Activated T-cell treated with anti-CD3 and anti-CD28 coated beads, Interleukin-2, amount 50 U/mL, for 4 hours (primary cell): ENCODE measurements at regions not wholly inside any gene's neighbourhood (a gene's known extent, or its start where the extent isn't known, plus 50 kb on each side); places are given as distances from the start of the nearest gene placed in this dataset.
"Not testable (repeated sequence)": the region's sequence is repeated elsewhere in the genome, so short reads cannot be mapped to it uniquely, and the experiment has no call there.

Experiments used
- ATAC-seq, 2 donors: fragments of 200-7000 bp; cut with Tn5 transposase; one replicate each; pipeline ENCODE4 v1.10.0; 2021
- DNase-seq: peaks from one replicate; pipeline ENCODE4 v3.0.0-alpha.2; 2020
- H3K27me3 Mint-ChIP-seq: one replicate; pipeline ENCODE4 v1.8.0; 2021; ENCODE audit warnings: low read depth, mixed read lengths
- H3K36me3 Mint-ChIP-seq: one replicate; pipeline ENCODE4 v1.8.0; 2022; ENCODE audit warnings: mixed read lengths; ENCODE audit not compliant: insufficient read depth
- H3K4me1 Mint-ChIP-seq: one replicate; pipeline ENCODE4 v1.8.0; 2021; ENCODE audit warnings: low read depth, mixed read lengths
- H3K4me3 Mint-ChIP-seq: one replicate; pipeline ENCODE4 v1.8.0; 2021; ENCODE audit warnings: mild to moderate bottlenecking, moderate library complexity, mixed read lengths
- H3K9me3 Mint-ChIP-seq: one replicate; pipeline ENCODE4 v1.8.0; 2021; ENCODE audit warnings: mixed read lengths

DNA sequence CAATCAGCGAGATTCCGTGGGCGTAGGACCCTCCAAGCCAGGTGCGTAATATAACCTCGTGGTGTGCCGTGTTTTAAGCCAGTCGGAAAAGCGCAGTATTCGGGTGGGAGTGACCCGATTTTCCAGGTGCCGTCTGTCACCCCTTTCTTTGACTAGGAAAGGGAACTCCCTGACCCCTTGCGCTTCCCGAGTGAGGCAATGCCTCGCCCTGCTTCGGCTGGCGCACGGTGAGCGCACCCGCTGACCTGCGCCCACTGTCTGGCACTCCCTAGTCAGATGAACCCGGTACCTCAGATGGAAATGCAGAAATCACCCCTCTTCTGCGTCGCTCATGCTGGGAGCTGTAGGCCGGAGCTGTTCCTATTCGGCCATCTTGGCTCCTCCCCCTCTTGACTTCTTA lies 352.6 kb upstream of the GHITM start:
- not testable (repeated sequence) for H3K4me3 Mint-ChIP-seq, H3K36me3 Mint-ChIP-seq, H3K27me3 Mint-ChIP-seq, H3K4me1 Mint-ChIP-seq, DNase-seq, ATAC-seq
- peaks cover 18% of the 10 kb centered on the region for H3K9me3 Mint-ChIP-seq

DNA sequence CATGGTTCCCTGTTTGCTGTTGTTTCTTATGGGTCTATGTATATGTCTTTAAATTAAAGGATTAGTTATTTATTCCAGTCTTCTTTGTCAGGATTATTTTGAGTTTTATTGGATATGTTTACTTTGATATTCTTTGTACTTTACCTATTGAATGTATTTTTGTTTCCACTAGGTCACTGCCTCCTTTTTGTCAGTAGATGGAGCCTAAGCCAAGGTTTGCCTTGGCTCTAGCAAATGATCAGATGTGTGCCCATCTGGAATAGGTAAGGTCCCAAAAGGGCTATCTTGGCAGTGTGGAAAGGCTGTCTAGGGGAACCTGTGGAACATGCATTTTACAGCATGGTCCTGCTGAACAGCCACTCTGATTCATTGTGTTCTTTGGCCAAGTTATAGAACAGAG lies 337.3 kb upstream of the GHITM start:
- ATAC-seq (no peak), DNase-seq (no peak)
- no peaks in the 10 kb centered on the region for H3K4me1 Mint-ChIP-seq
- no peaks in the 10 kb centered on the region for H3K9me3 Mint-ChIP-seq
- no peaks in the 10 kb centered on the region for H3K27me3 Mint-ChIP-seq
- H3K36me3 Mint-ChIP-seq, result no peaks in the 10 kb centered on the region
- no peak overlapping the region for H3K4me3 Mint-ChIP-seq

DNA sequence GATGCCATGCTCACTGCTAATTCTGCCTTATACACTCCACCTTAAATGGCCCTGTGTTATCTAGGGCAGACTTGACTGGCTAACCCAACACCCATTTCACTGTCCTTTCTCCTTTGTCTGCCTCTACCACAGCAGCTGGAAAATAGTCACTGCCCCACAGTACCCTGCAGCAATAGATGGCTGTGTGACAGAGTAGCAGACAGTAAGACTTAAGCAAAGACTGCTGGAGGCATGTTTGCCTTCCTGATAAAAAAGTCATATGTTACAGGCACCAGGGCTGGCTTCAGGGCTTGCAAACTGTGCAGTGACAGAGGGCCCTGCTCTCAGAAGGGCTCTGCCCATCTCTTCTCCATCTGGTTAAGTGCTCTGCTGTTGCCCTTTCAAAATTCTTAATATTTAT lies 332.6 kb upstream of the GHITM start:
- H3K9me3 Mint-ChIP-seq, result no peaks in the 10 kb centered on the region
- no peaks in the 10 kb centered on the region for H3K27me3 Mint-ChIP-seq
- DNase-seq, result no peak
- no peaks in the 10 kb centered on the region for H3K4me1 Mint-ChIP-seq
- H3K36me3 Mint-ChIP-seq, result no peaks in the 10 kb centered on the region
- ATAC-seq, result no peak
- no peak overlapping the region for H3K4me3 Mint-ChIP-seq

DNA sequence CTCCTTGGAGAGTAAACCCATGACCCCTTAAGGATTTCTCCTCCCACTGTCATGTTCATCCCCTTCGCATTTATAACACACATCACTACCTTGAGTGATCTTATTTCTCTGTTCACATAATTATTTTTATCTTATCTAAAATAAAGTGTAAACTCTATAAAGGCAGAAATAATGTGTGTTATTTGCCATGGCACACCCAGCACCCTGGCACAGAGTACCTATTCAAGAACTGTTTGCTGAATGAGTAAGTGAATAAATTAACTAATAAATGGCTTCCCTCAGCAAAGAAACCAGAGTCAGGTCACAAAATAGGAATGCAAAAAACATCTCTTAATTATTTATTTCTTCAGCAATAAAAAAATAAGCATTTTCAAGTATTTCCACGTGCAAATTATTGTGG lies 330.3 kb upstream of the GHITM start:
- Mint-ChIP-seq H3K4me1 (no peaks in the 10 kb centered on the region), H3K27me3 (no peaks in the 10 kb centered on the region)
- no peak for ATAC-seq

DNA sequence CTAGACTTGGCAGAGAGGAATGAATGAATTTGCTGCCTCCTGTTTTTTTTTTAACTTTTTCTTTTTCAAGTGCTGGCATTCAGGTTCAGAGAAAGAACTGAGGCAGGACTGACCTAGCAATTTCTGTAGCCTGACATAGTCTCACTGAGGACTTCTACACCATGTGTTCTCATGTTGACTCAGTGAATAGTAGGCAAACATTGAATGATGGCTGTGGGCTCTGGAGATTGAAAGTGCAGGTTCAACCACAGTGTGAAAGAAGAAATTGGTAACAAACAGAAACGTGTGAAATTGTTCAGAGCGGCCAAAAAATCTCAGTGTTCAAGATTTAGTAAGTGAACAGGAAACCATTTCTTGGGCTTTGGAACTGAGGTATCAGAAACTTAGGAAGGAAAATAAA lies 322.4 kb upstream of the GHITM start:
- Mint-ChIP-seq H3K4me3 (no peak overlapping the region), H3K27me3 (no peaks in the 10 kb centered on the region), H3K36me3 (no peaks in the 10 kb centered on the region), H3K9me3 (peaks cover 7% of the 10 kb centered on the region), H3K4me1 (no peaks in the 10 kb centered on the region)
- DNase-seq (no peak), ATAC-seq (no peak)

More for the DNA sequence above, 330.3 kb upstream of the GHITM start:
- Mint-ChIP-seq H3K4me3 (no peak overlapping the region), H3K9me3 (no peaks in the 10 kb centered on the region), H3K36me3 (no peaks in the 10 kb centered on the region)
- no peak for DNase-seq

DNA sequence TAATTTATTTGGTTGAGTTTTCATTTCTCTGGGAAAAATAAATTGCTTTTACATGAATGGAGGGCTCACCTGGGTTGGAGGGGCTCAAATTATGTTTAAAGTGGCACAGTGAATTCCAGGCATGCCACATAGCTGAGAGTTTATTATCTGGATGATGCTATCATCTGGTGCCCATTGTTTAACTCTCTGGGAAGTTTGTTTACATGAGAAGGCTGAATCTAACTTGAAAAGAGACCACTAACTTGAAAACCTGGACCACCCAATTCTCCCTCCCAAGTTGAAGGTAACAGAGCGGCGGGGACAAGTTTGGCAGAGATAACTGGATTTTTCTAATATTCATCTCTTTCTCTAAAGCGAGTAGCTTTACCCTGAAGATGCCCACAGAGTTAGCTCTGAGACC lies 321.5 kb upstream of the GHITM start:
- Mint-ChIP-seq H3K4me3 (no peak overlapping the region), H3K36me3 (no peaks in the 10 kb centered on the region), H3K4me1 (no peaks in the 10 kb centered on the region), H3K9me3 (peaks cover 7% of the 10 kb centered on the region), H3K27me3 (no peaks in the 10 kb centered on the region)
- ATAC-seq (no peak), DNase-seq (no peak)

DNA sequence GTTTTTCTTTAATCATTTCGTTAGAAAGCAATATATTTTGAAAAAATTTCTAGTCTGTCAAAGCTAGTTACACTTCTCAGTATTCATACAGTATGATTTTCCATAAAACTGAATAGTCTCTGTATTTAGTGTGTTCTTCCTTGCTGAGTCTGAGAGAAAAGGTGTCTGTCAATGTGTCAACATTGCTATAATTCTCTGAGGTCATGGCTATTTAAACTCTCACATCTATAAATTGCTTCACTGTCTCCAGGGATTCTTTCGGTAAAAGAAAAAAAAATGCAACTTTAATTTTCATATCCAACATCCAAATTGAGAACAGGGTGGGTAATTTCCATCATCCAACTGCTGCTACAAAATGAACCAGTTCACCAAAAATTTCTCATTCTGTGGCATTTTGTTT lies 319.7 kb upstream of the GHITM start:
- H3K4me3 Mint-ChIP-seq, result no peak overlapping the region
- no peaks in the 10 kb centered on the region for H3K4me1 Mint-ChIP-seq
- no peak for DNase-seq
- no peak for ATAC-seq
- no peaks in the 10 kb centered on the region for H3K27me3 Mint-ChIP-seq
- no peaks in the 10 kb centered on the region for H3K36me3 Mint-ChIP-seq
- H3K9me3 Mint-ChIP-seq, result peaks cover 7% of the 10 kb centered on the region

DNA sequence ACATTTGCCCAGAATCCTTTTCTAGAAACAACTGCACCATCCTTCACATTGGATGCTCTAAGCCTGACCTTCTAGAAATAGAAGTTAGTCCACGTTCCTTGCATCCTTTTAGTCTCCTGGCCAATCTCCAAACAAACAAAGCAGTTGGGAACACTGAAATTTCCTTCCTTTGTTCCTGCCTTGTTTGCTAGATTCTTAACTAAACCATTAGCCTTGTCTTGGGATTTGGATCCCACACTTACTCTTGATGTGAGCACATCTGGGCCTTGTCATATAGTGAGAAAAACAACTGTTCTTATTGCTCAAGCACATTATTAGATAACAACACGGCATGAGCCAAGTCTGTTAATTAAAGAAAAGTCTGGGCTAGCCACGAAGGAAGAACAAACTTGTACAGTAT lies 319.3 kb upstream of the GHITM start:
- DNase-seq (no peak), ATAC-seq (no peak)
- Mint-ChIP-seq H3K9me3 (peaks cover 7% of the 10 kb centered on the region), H3K36me3 (no peaks in the 10 kb centered on the region), H3K4me3 (no peak overlapping the region), H3K27me3 (no peaks in the 10 kb centered on the region), H3K4me1 (no peaks in the 10 kb centered on the region)

DNA sequence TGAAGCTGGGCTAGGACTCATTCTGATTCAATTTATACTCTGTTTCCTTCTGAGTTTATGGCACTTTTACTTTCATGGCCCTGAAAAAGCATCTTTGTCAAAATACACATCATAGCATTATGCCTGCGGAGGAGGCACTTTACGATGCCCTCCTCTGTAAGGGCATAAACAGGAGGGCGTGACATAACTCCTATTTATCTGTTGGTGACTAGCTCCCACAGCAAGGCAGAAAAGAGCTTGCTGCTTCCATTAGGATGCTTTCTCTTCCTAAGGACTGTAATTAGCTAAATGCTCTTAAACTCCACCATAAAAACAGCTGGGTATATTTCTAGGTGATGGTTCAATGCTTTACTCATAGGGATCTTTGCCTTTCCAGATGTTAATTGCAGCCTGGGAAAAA lies 315.2 kb upstream of the GHITM start:
- Mint-ChIP-seq H3K36me3 (no peaks in the 10 kb centered on the region), H3K4me3 (no peak overlapping the region), H3K27me3 (peaks cover 2% of the 10 kb centered on the region), H3K4me1 (no peaks in the 10 kb centered on the region), H3K9me3 (peaks cover 7% of the 10 kb centered on the region)
- ATAC-seq (no peak), DNase-seq (no peak)

DNA sequence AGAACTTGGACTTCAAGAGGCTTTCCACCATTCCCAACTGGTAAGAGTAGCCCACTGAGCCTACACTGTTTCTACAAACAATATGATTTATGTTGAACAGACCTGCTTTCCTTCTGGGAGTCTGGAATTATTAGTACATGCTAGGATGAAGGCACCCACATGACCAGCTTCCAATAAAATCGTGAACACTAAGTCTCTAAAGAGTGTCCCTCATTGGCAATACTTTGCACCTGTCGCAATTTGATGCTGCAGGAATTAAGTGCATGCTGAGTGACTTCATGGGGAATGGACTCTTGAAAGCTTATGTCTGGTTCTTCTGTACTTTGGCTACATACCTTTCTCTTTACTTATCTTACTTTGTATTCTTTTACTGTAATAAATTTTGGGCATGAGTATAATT lies 305.2 kb upstream of the GHITM start:
- H3K27me3 Mint-ChIP-seq, result no peaks in the 10 kb centered on the region
- H3K9me3 Mint-ChIP-seq, result peaks cover 8% of the 10 kb centered on the region
- DNase-seq (no peak), ATAC-seq (no peak)
- no peak overlapping the region for H3K4me3 Mint-ChIP-seq
- H3K36me3 Mint-ChIP-seq, result no peaks in the 10 kb centered on the region
- no peaks in the 10 kb centered on the region for H3K4me1 Mint-ChIP-seq

DNA sequence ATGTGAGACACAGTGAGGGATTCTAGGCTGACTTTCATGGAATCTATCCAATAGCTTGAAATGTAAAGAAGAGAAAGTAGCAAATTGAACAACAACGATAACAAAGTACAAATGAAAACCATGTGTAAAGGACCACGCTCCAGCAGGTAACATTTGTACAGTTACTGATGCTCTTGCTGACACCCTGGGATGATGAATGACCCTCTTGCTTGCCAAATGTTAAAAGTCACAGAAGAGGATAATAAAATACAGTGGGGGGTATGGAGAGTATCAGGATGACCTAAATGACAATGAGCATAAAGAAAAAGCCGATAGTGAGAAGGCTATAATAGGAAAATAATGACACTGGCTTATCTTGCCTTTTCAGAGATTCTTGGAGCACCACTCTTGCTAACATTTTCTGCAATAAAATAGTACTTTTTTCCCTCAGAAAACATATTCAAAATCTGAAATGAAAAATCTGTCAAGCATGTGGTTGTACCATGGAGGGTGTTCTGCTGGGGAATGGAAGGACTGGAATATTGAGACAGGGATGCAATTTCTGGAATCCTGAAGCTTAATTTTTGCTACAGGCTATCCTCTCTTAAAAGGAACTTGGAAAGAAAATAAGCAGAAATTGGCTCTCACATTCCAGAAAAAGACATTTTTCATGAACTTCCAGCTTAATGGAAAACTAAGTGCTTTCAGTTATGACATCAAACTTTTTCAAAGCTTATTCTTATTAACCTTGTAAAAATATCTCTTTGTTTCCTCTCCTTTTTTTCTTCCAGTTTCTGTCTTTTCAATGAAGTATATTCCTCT lies 303.2 kb upstream of the GHITM start:
- no peak overlapping the region for H3K4me3 Mint-ChIP-seq
- H3K27me3 Mint-ChIP-seq, result no peaks in the 10 kb centered on the region
- DNase-seq (no peak), ATAC-seq (no peak)
- H3K4me1 Mint-ChIP-seq, result no peaks in the 10 kb centered on the region
- H3K9me3 Mint-ChIP-seq, result peaks cover 3% of the 10 kb centered on the region
- no peaks in the 10 kb centered on the region for H3K36me3 Mint-ChIP-seq

DNA sequence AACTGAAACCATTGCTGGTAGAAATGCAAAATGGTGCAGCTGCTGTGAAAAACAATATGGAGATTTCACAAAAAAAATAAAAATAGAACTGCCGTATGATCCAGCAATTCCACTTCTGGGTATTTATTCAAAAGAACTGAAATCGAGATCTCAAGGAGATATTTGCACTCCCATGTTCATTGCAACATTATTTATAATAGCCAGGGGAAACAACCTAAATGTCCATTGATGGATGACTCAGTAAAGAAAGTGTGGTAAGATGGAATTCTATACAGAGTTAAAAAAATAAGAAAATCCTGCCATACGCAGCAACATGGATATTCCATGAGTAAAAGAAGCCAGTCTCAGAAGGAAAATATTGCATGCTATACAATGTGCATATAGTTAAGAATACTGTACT lies 290.6 kb upstream of the GHITM start:
- no peaks in the 10 kb centered on the region for H3K9me3 Mint-ChIP-seq
- no peaks in the 10 kb centered on the region for H3K4me1 Mint-ChIP-seq
- ATAC-seq (no peak), DNase-seq (no peak)
- no peaks in the 10 kb centered on the region for H3K27me3 Mint-ChIP-seq
- H3K4me3 Mint-ChIP-seq, result no peak overlapping the region
- no peaks in the 10 kb centered on the region for H3K36me3 Mint-ChIP-seq

DNA sequence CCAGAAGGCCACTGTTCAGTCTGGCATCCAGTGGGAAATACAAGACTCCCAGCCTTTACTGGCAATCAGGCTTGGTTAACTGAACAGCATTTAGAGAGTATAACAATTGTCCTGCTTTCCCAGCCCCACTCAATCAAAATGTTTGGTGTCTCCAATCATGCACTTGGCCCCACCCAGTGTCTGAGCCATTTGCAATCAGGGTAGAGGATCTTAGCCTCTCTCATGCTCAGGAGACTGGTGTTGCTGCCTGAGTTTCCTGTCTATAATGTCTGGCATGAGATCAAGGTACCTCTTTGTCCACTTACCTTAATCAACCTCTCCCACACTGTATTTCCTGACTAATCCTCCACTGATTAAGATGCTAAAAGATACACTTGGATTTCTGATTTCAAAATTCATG lies 290.2 kb upstream of the GHITM start:
- H3K4me3 Mint-ChIP-seq, result no peak overlapping the region
- H3K27me3 Mint-ChIP-seq, result no peaks in the 10 kb centered on the region
- no peaks in the 10 kb centered on the region for H3K36me3 Mint-ChIP-seq
- ATAC-seq, result no peak
- H3K4me1 Mint-ChIP-seq, result no peaks in the 10 kb centered on the region
- DNase-seq, result no peak
- peaks cover 2% of the 10 kb centered on the region for H3K9me3 Mint-ChIP-seq

DNA sequence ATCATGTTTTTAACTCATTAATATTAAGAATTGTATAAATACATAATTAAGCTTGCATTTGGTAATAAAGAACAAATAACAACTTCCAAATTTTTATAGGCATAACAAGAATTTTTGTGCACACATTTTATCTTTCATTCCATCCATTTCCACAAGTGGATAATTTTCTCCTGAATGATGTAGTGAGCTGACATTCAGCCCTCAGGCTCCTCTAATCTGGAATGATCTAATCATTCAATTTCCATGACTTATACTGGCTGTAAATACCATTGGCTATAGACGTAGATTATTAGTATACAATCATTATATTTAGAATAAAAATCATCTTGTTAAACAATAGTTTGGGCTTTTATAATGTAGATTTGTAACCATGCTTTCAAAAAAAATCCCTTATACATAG lies 287.2 kb upstream of the GHITM start:
- H3K4me1 Mint-ChIP-seq, result no peaks in the 10 kb centered on the region
- no peak overlapping the region for H3K4me3 Mint-ChIP-seq
- no peaks in the 10 kb centered on the region for H3K36me3 Mint-ChIP-seq
- no peaks in the 10 kb centered on the region for H3K27me3 Mint-ChIP-seq
- no peak for DNase-seq
- peaks cover 4% of the 10 kb centered on the region for H3K9me3 Mint-ChIP-seq
- no peak for ATAC-seq

DNA sequence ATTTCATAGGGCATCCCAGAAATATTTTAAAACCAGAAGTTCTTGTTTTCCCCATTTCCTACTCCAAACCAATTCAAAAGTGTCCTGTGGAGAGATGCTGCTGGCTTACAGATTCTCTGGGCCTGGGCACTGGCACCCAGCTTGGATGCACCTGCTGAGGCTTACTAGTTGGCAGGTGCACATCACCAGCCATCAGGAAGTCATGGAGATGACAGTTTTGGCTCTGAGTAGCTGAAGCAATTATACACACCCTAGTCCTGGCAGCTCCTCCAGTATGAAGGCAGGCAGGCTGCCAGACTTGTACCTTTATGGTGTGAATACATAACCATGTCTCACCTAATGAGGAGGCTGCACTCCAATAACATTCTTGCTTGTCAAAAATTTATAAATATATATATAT lies 276.6 kb upstream of the GHITM start:
- H3K27me3 Mint-ChIP-seq, result peaks cover 8% of the 10 kb centered on the region
- no peaks in the 10 kb centered on the region for H3K36me3 Mint-ChIP-seq
- peaks cover 5% of the 10 kb centered on the region for H3K9me3 Mint-ChIP-seq
- no peak for ATAC-seq
- DNase-seq, result no peak
- H3K4me1 Mint-ChIP-seq, result no peaks in the 10 kb centered on the region
- H3K4me3 Mint-ChIP-seq, result no peak overlapping the region
